ENCODE measurements at regions not wholly inside any gene's neighbourhood (a gene's known extent, or its start where the extent isn't known, plus 50 kb on each side); places are given as distances from the start of the nearest gene placed in this dataset.

GRCh38 chr7:42834676-42835075 lies 77.2 kb downstream of the C7orf25 start:
- TF ChIP-seq, protein P1, sequence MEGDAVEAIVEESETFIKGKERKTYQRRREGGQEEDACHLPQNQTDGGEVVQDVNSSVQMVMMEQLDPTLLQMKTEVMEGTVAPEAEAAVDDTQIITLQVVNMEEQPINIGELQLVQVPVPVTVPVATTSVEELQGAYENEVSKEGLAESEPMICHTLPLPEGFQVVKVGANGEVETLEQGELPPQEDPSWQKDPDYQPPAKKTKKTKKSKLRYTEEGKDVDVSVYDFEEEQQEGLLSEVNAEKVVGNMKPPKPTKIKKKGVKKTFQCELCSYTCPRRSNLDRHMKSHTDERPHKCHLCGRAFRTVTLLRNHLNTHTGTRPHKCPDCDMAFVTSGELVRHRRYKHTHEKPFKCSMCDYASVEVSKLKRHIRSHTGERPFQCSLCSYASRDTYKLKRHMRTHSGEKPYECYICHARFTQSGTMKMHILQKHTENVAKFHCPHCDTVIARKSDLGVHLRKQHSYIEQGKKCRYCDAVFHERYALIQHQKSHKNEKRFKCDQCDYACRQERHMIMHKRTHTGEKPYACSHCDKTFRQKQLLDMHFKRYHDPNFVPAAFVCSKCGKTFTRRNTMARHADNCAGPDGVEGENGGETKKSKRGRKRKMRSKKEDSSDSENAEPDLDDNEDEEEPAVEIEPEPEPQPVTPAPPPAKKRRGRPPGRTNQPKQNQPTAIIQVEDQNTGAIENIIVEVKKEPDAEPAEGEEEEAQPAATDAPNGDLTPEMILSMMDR (IDR thresholded peaks at IDR 0.05), result no peak
- H3K36me3 ChIP-seq, result no peaks in the 10 kb centered on the region
- no peaks in the 10 kb centered on the region for H3K9me3 ChIP-seq
- H3K4me1 ChIP-seq, result peaks cover 0 to 4% of the 10 kb centered on the region in 2 donors
- no peaks in the 10 kb centered on the region for H3K27me3 ChIP-seq
- H3K27ac ChIP-seq, result no peak overlapping the region
- ATAC-seq (peak; percentile 38), DNase-seq (peak in 1 of 4 donors; percentile 26)
- H3K4me3 ChIP-seq, result no peak overlapping the region
- intact Hi-C loops (cut with DNase I), result no loop called here

DNA sequence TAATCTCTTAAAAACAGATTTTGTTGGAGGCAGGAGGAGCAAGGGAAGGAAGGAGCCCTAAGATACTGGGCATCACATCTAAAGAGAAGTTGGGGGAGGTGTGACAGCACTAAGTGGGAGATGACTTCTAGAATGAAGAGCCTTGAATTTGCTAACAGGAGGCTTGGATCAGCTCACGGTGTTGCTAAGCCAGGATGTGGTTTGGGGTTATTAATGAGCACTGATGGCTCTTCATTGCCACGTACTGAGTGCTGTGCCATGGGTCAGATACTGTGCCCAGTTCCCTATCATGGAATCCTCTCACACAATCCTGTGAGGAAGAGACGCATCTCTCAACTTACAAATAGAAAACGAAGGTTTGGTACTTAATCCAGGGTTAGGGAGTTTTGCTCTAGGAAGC lies 78.5 kb downstream of the C7orf25 start:
- no peak for DNase-seq
- intact Hi-C loops (cut with DNase I), result no loop called here
- H3K9me3 ChIP-seq, result no peaks in the 10 kb centered on the region
- TF ChIP-seq, protein P1 (IDR thresholded peaks at IDR 0.05), result no peak
- no peaks in the 10 kb centered on the region for H3K27me3 ChIP-seq
- peak overlapping the region in 1 of 2 donors; percentile 9 for H3K27ac ChIP-seq
- H3K36me3 ChIP-seq, result no peaks in the 10 kb centered on the region
- H3K4me1 ChIP-seq, result peaks cover 0 to 4% of the 10 kb centered on the region in 2 donors
- ATAC-seq, result peak; percentile 16
- no peak overlapping the region for H3K4me3 ChIP-seq

DNA sequence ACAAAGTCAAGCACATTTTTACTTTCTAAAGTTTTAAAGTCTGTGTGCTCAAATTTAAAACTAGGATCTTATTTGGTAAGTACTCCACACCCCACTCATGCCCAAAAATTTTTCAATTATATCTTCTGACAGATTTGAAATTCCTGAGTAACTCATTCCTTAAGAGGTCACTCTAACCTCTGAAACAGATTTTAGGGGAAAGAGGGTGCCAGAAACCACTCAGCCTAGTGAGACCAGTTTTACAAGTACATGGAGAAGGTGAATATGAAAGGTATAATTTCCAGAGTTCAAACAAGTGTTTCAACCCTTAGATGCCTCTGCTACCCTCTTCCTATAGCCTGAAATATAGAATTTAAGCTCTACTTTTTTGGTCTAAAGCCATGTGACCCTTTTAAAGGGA lies 79.2 kb downstream of the C7orf25 start:
- no peaks in the 10 kb centered on the region for H3K27me3 ChIP-seq
- H3K4me1 ChIP-seq, result peaks cover 0 to 4% of the 10 kb centered on the region in 2 donors
- TF ChIP-seq, protein P1 (IDR thresholded peaks at IDR 0.05), result no peak
- intact Hi-C loops (cut with DNase I), result no loop called here
- peak; percentile 67 for ATAC-seq
- no peaks in the 10 kb centered on the region for H3K9me3 ChIP-seq
- peak overlapping the region; percentile 4 to 9 for H3K27ac ChIP-seq
- no peak overlapping the region for H3K4me3 ChIP-seq
- DNase-seq, result peak in 1 of 4 donors; percentile 51
- H3K36me3 ChIP-seq, result no peaks in the 10 kb centered on the region

GRCh38 chr7:42831718-42832522 lies 80.0 kb downstream of the C7orf25 start:
- Histone ChIP-seq H3K4me3 (no peak overlapping the region), H3K36me3 (no peaks in the 10 kb centered on the region), H3K27ac (peak overlapping the region; percentile 4 to 9), H3K4me1 (peaks cover 0 to 4% of the 10 kb centered on the region in 2 donors), H3K9me3 (no peaks in the 10 kb centered on the region), H3K27me3 (no peaks in the 10 kb centered on the region)
- intact Hi-C loops (cut with DNase I), result no loop called here
- DNase-seq, result peak in 2 of 4 donors; percentile 45 to 68
- TF ChIP-seq, protein P1 (IDR thresholded peaks at IDR 0.05), result peak; percentile 17 to 56
- ATAC-seq, result peak; percentile 83

DNA sequence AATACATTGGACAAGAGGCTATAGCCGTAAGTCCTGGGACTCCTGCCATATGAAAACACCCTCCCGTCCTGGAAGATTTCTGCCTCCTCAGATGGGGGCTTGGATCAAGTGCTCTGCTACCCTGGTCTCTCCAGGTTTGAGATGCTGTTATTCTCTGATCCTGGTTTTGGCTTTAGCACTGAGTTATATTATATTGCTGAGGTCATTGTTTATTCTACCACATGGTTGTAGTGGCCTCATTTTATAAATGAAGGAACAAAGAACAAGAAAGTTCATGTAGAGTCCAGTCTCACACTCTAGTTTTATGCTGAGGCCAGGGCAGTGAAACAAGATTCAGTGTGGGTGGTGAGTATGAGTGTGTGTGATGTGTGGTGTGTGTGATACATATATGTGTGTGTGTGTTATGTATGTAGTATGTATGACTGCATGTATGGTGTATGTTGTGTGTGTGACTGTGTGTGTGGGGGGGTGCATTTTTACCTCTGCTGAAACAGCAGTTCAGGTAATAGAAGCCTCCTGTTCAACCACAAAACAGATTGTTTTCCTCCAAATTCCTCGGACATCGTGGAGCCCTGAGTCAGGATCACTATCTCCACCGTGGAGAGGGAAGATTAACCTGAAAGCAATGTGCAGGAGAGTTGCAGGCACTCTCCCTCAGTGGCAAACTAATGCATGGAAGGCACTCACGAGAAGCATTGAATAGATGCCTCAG lies 80.7 kb downstream of the C7orf25 start:
- no peak for ATAC-seq
- intact Hi-C loops (cut with DNase I), result no loop called here

More for the DNA sequence above, 80.7 kb downstream of the C7orf25 start:
- no peak overlapping the region for H3K27ac ChIP-seq
- peak in 1 of 4 donors; percentile 55 for DNase-seq
- no peak overlapping the region for H3K4me3 ChIP-seq
- H3K4me1 ChIP-seq, result peaks cover 0 to 4% of the 10 kb centered on the region in 2 donors
- TF ChIP-seq, protein P1 (IDR thresholded peaks at IDR 0.05), result no peak
- no peaks in the 10 kb centered on the region for H3K36me3 ChIP-seq
- no peaks in the 10 kb centered on the region for H3K27me3 ChIP-seq
- H3K9me3 ChIP-seq, result no peaks in the 10 kb centered on the region
